H9 (cell line): ENCODE measurements at regions not wholly inside any gene's neighbourhood (a gene's known extent, or its start where the extent isn't known, plus 50 kb on each side); places are given as distances from the start of the nearest gene placed in this dataset.

Experiments
- DNase-seq: peaks from one replicate; pipeline ENCODE4 v3.0.0-alpha.2; 2017
- H2AFZ ChIP-seq: one replicate; pipeline ENCODE4 v1.6.1; 2013; ENCODE audit warnings: mild to moderate bottlenecking, low read length, control low read depth, moderate library complexity
- H2AK5ac ChIP-seq: 2 replicates; pipeline ENCODE4 v1.6.1; 2013; ENCODE audit warnings: low read length, control low read depth, mixed read lengths; ENCODE audit not compliant: insufficient read length
- H2BK120ac ChIP-seq: one replicate; pipeline ENCODE4 v1.6.1; 2013; ENCODE audit warnings: low read depth, mild to moderate bottlenecking, low read length, control low read depth, inconsistent platforms; ENCODE audit not compliant: poor library complexity, severe bottlenecking
- H2BK12ac ChIP-seq: 2 replicates; pipeline ENCODE4 v1.6.1; 2013; ENCODE audit warnings: low read length, control low read depth, mixed read lengths, low read depth; ENCODE audit not compliant: insufficient read length
- H2BK15ac ChIP-seq: 2 replicates; pipeline ENCODE4 v1.6.1; 2013; ENCODE audit warnings: low read depth, low read length, control low read depth
- H2BK20ac ChIP-seq: one replicate; pipeline ENCODE4 v1.6.1; 2013; ENCODE audit warnings: low read depth, mild to moderate bottlenecking, low read length, control low read depth, inconsistent platforms; ENCODE audit not compliant: poor library complexity, severe bottlenecking
- H2BK5ac ChIP-seq: 2 replicates; pipeline ENCODE4 v1.6.1; 2013; ENCODE audit warnings: low read length, control low read depth, mixed read lengths; ENCODE audit not compliant: insufficient read length
- H3K14ac ChIP-seq: 2 replicates; pipeline ENCODE4 v1.6.1; 2013; ENCODE audit warnings: low read length, control low read depth; ENCODE audit not compliant: insufficient read depth
- H3K18ac ChIP-seq: 2 replicates; pipeline ENCODE4 v1.6.1; 2013; ENCODE audit warnings: low read depth, mild to moderate bottlenecking, mixed read lengths, low read length, control low read depth; ENCODE audit not compliant: insufficient read length
- H3K23ac ChIP-seq: 2 replicates; pipeline ENCODE4 v1.6.1; 2013; ENCODE audit warnings: low read length, control low read depth, mixed read lengths, low read depth; ENCODE audit not compliant: insufficient read length
- H3K23me2 ChIP-seq: 2 replicates; pipeline ENCODE4 v1.6.1; 2013; ENCODE audit warnings: low read depth, mild to moderate bottlenecking, mixed read lengths, low read length, control low read depth; ENCODE audit not compliant: insufficient read length, poor library complexity, severe bottlenecking
- H3K27ac ChIP-seq: 2 replicates; pipeline ENCODE4 v1.5.1; 2013; ENCODE audit warnings: low read length, control low read depth, mixed read lengths, low read depth; ENCODE audit not compliant: insufficient read length
- H3K27me3 ChIP-seq: 2 replicates; pipeline ENCODE4 v1.6.1; 2013; ENCODE audit warnings: low read length, control low read depth, inconsistent platforms; ENCODE audit not compliant: insufficient read depth
- H3K4ac ChIP-seq: 2 replicates; pipeline ENCODE4 v1.6.1; 2013; ENCODE audit warnings: low read depth, mild to moderate bottlenecking, control low read depth, inconsistent platforms, low read length, moderate library complexity
- H3K4me1 ChIP-seq: 2 replicates; pipeline ENCODE4 v1.6.1; 2013; ENCODE audit warnings: low read length, control low read depth, inconsistent platforms; ENCODE audit not compliant: insufficient read depth
- H3K4me2 ChIP-seq: 2 replicates; pipeline ENCODE4 v1.6.1; 2013; ENCODE audit warnings: low read length, control low read depth, mixed read lengths; ENCODE audit not compliant: insufficient read length, insufficient read depth
- H3K56ac ChIP-seq: 2 replicates; pipeline ENCODE4 v1.6.1; 2013; ENCODE audit warnings: low read depth, mild to moderate bottlenecking, mixed read lengths, low read length, control low read depth; ENCODE audit not compliant: insufficient read length
- H3K79me1 ChIP-seq: 2 replicates; pipeline ENCODE4 v1.6.1; 2013; ENCODE audit warnings: low read depth, mild to moderate bottlenecking, moderate library complexity, low read length, control low read depth, inconsistent platforms; ENCODE audit not compliant: insufficient read depth, poor library complexity, severe bottlenecking
- H3K79me2 ChIP-seq: 2 replicates; pipeline ENCODE4 v1.6.1; 2013; ENCODE audit warnings: low read length, control low read depth, inconsistent platforms; ENCODE audit not compliant: insufficient read depth
- H3K9ac ChIP-seq: 2 replicates; pipeline ENCODE4 v1.6.1; 2013; ENCODE audit warnings: low read length, control low read depth, mixed read lengths; ENCODE audit not compliant: insufficient read length; ENCODE audit errors: extremely low read depth
- H3K9me3 ChIP-seq: one replicate; pipeline ENCODE4 v1.6.1; 2013; ENCODE audit warnings: low read depth, low read length, inconsistent platforms; ENCODE audit not compliant: control insufficient read depth
- H3T11ph ChIP-seq: one replicate; pipeline ENCODE4 v1.6.1; 2013; ENCODE audit warnings: mild to moderate bottlenecking, low read length, control low read depth, inconsistent platforms
- H4K20me1 ChIP-seq: one replicate; pipeline ENCODE4 v1.6.1; 2013; ENCODE audit not compliant: control insufficient read depth, insufficient read length, insufficient read depth
- H4K5ac ChIP-seq: 2 replicates; pipeline ENCODE4 v1.6.1; 2013; ENCODE audit warnings: low read depth, mild to moderate bottlenecking, mixed read lengths, low read length, control low read depth; ENCODE audit not compliant: insufficient read length
- H4K8ac ChIP-seq: replicated peaks from 2 replicates; pipeline ENCODE4 v1.6.1; 2013; ENCODE audit warnings: low read length, control low read depth, mixed read lengths, low read depth; ENCODE audit not compliant: insufficient read length
- H4K91ac ChIP-seq: 2 replicates; pipeline ENCODE4 v1.6.1; 2013; ENCODE audit warnings: low read depth, mild to moderate bottlenecking, moderate library complexity, mixed read lengths, low read length, control low read depth; ENCODE audit not compliant: insufficient read length
- H3K27ac Mint-ChIP-seq, 3 experiments: 2 replicates in 2 of 3; 3 replicates in 1 of 3; pipeline ENCODE4 v1.8.0; 2020 to 2021; ENCODE audit warnings: mixed read lengths in 3 of 3, mild to moderate bottlenecking in 1 of 3, moderate library complexity in 1 of 3
- H3K27me3 Mint-ChIP-seq: 2 replicates; pipeline ENCODE4 v1.8.0; 2021; ENCODE audit warnings: low read depth, mild to moderate bottlenecking, moderate library complexity, mixed read lengths
- H3K36me3 Mint-ChIP-seq, 3 experiments: 2 replicates in 2 of 3; 3 replicates in 1 of 3; pipeline ENCODE4 v1.8.0; 2020 to 2021; ENCODE audit warnings: low read depth in 3 of 3, mixed read lengths in 3 of 3; ENCODE audit not compliant: insufficient read depth in 1 of 3
- H3K4me1 Mint-ChIP-seq, 2 experiments: 2 replicates each; pipeline ENCODE4 v1.8.0; 2020; ENCODE audit warnings: mixed read lengths in 2 of 2
- H3K4me3 Mint-ChIP-seq, 2 experiments: 2 replicates in 1 of 2; 3 replicates in 1 of 2; pipeline ENCODE4 v1.8.0; 2020 to 2021; ENCODE audit warnings: mild to moderate bottlenecking in 2 of 2, mixed read lengths in 2 of 2, moderate library complexity in 1 of 2
- H3K9me3 Mint-ChIP-seq, 2 experiments: 2 replicates in 1 of 2; 3 replicates in 1 of 2; pipeline ENCODE4 v1.8.0; 2020; ENCODE audit warnings: mild to moderate bottlenecking in 2 of 2, mixed read lengths in 2 of 2, moderate library complexity in 1 of 2
- WGBS: extraction: QIAGEN DNeasy Blood & Tissue Kit; methylation state at CpG from one replicate; pipeline ENCODE4 v1.1.7; 2013; ENCODE audit warnings: missing lambda C conversion rate, low lambda C conversion rate, mixed read lengths; ENCODE audit not compliant: insufficient read length; ENCODE audit errors: extremely low coverage; 5-methylcytosine and 5-hydroxymethylcytosine counted together
- TF ChIP-seq, protein P1 (sequence below): fragments of 200-600 bp; sonication (generic); conservative IDR thresholded peaks from 3 replicates; pipeline ENCODE4 v1.8.0; 2021; ENCODE audit warnings: antibody characterized with exemption, mild to moderate bottlenecking

DNA sequence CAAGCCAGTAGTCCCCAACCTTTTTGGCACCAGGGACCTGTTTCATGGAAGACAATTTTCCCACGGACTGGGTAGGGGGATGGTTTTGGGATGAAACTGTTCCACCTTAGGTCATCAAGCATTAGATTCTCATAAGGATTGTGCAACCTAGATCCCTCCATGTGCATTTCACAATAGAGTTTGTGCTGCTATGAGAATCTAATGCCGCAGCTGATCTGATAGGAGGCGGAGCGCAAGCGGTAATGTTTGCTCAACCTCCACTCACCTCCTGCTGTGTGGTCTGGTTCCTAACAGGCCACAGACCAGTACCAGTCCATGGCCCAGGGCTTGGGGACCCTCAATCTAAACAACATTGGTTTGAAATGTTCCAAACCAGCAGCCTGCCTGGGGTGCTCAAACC lies 137.0 kb upstream of the STXBP5 start:
- Histone ChIP-seq H2BK5ac (no peak overlapping the region), H3K14ac (no peak overlapping the region), H3K4ac (no peak overlapping the region), H3K23me2 (no peaks in the 10 kb centered on the region), H4K8ac (no peak overlapping the region), H2BK12ac (no peak overlapping the region), H3K27me3 (no peaks in the 10 kb centered on the region), H3K4me1 (no peaks in the 10 kb centered on the region), H3K56ac (no peak overlapping the region), H3T11ph (no peak overlapping the region), H3K9me3 (peaks cover 8% of the 10 kb centered on the region), H3K18ac (no peak overlapping the region), H3K27ac (no peak overlapping the region), H2BK120ac (no peak overlapping the region), H2AFZ (no peak overlapping the region), H3K9ac (no peak overlapping the region), H2BK20ac (no peak overlapping the region), H3K23ac (no peak overlapping the region), H4K91ac (no peak overlapping the region), H3K79me2 (no peaks in the 10 kb centered on the region), H3K4me2 (no peak overlapping the region), H4K5ac (no peak overlapping the region), H4K20me1 (no peaks in the 10 kb centered on the region), H3K79me1 (no peaks in the 10 kb centered on the region), H2BK15ac (no peak overlapping the region), H2AK5ac (no peak overlapping the region)
- TF ChIP-seq, protein P1, sequence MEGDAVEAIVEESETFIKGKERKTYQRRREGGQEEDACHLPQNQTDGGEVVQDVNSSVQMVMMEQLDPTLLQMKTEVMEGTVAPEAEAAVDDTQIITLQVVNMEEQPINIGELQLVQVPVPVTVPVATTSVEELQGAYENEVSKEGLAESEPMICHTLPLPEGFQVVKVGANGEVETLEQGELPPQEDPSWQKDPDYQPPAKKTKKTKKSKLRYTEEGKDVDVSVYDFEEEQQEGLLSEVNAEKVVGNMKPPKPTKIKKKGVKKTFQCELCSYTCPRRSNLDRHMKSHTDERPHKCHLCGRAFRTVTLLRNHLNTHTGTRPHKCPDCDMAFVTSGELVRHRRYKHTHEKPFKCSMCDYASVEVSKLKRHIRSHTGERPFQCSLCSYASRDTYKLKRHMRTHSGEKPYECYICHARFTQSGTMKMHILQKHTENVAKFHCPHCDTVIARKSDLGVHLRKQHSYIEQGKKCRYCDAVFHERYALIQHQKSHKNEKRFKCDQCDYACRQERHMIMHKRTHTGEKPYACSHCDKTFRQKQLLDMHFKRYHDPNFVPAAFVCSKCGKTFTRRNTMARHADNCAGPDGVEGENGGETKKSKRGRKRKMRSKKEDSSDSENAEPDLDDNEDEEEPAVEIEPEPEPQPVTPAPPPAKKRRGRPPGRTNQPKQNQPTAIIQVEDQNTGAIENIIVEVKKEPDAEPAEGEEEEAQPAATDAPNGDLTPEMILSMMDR, result no peak
- H3K4me1 Mint-ChIP-seq, result no peaks in the 10 kb centered on the region
- H3K4me3 Mint-ChIP-seq, result no peak overlapping the region
- H3K27ac Mint-ChIP-seq, result no peak overlapping the region
- no CpG with 5 or more reads among the region's 5 CpGs for WGBS
- H3K36me3 Mint-ChIP-seq, result peaks cover 4 to 15% (median 12%) of the 10 kb centered on the region in 3 experiments; a peak in 6 of 7 replicates
- no peak for DNase-seq
- H3K27me3 Mint-ChIP-seq, result no peaks in the 10 kb centered on the region
- H3K9me3 Mint-ChIP-seq, result peaks cover 10 to 14% of the 10 kb centered on the region in 2 experiments
